GM10266 (cell line): ENCODE measurements at regions not wholly inside any gene's neighbourhood (a gene's known extent, or its start where the extent isn't known, plus 50 kb on each side); places are given as distances from the start of the nearest gene placed in this dataset.

ENCODE experiments used
- DNase-seq: peaks from one replicate; pipeline ENCODE4 v3.0.0; 2012; ENCODE audit errors: extremely low spot score
- CTCF ChIP-seq: IDR thresholded peaks from 2 replicates; pipeline ENCODE4 v1.5.1; 2012; ENCODE audit warnings: mild to moderate bottlenecking, low read depth; ENCODE audit not compliant: control insufficient read depth, insufficient read depth; ENCODE audit errors: missing control alignments

GRCh38 chr20:22260506-22260905 is 323.9 kb downstream of the FOXA2 start:
- no peak for TF ChIP-seq CTCF
- no peak for DNase-seq

GRCh38 chr20:22257912-22258311 is 326.5 kb downstream of the FOXA2 start:
- no peak for TF ChIP-seq CTCF

GRCh38 chr20:22248051-22248667 is 336.2 kb downstream of the FOXA2 start:
- DNase-seq = no peak
- peak; percentile 48 for TF ChIP-seq CTCF

More at GRCh38 chr20:22257912-22258311, 326.5 kb downstream of the FOXA2 start:
- DNase-seq = no peak

- DNase-seq = no peak
- no peak for TF ChIP-seq CTCF
These were observed 339.2 kb downstream of the FOXA2 start for GRCh38 chr20:22245139-22245538.

GRCh38 chr20:22243067-22243466 is 341.3 kb downstream of the FOXA2 start:
- TF ChIP-seq CTCF = no peak
- no peak for DNase-seq

- no peak for TF ChIP-seq CTCF
- DNase-seq = no peak
These were observed 342.8 kb downstream of the FOXA2 start for GRCh38 chr20:22241609-22242008.

- no peak for TF ChIP-seq CTCF
- no peak for DNase-seq
These were observed 351.4 kb downstream of the FOXA2 start for GRCh38 chr20:22232923-22233322.
